ENCODE measurements at regions not wholly inside any gene's neighbourhood (a gene's known extent, or its start where the extent isn't known, plus 50 kb on each side); places are given as distances from the start of the nearest gene placed in this dataset.

- DNase-seq: no peak
These were observed 868.0 kb downstream of the SLITRK6 start for GRCh38 chr13:84931264-84931663.

GRCh38 chr13:84927442-84928169, 871.6 kb downstream of the SLITRK6 start:
- DNase-seq: no peak

GRCh38 chr13:84925443-84925842, 873.8 kb downstream of the SLITRK6 start:
- no peak for DNase-seq

GRCh38 chr13:84923831-84924230, 875.4 kb downstream of the SLITRK6 start:
- no peak for DNase-seq

DNA sequence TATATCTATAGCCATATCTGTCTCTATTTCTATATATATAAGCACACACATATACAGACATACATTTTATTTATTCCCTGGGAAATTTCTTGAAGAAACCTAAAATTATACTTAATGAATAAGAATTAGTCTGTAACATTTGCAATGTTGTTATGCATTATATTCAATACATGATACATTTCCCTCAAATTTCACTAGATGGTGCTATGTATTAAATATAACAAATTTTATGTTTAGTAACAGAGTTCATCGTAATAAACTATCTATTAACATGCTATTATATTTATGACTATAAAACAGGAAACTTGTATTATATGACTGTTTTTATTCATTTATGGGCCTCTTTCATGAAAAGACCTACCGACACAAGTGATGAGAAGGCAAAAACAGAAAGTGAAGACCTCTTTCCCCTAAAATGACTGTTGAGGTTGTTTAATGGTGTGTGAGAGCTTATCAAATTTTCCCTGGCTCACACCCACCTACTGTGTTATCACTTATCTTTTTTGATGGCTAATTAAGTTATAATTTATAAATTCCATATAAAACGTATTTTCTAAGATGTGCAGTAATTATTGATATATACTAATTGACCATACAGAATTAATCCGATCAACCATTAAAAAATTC, 881.9 kb downstream of the SLITRK6 start:
- no peak for DNase-seq

GRCh38 chr13:84912720-84913119, 886.5 kb downstream of the SLITRK6 start:
- no peak for DNase-seq

GRCh38 chr13:84910423-84910822, 888.8 kb downstream of the SLITRK6 start:
- DNase-seq: no peak

DNA sequence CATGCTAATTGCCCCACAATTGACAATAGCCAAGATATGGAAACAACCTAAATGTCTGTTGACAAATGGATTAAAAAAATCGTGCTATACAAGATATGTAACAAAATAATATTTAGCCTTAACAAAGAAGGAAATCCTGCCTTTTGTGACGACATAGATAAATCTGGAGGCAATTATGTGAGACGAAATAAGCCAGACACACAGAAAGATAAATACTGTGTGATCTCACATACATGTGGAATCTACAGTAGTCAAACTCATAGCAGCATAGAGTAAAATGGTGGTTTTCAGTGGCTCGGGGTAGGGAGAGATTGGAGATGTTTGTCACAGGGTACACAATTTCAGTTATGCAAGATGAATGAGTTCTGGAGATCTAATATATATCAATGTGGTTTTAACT, 895.8 kb downstream of the SLITRK6 start:
- no peak for DNase-seq

DNA sequence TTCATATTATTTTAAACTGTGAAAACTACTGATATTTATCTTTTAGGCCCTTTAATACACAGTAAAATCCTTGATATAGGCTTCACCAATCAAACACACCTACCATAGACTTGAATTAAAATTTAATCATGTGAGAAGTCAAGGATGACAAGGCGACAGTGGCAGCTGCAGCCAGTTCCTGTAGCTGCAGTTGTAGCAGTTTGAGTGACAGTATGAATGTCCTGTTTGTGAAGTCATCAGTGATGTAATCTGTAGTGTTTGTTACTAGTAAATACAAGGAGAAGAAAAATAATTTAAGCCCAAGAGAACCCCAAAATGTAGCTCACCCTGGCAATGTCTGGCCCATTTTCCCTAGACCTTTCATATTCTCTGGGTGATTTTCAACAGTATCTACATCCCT, 897.0 kb downstream of the SLITRK6 start:
- no peak for DNase-seq

- no peak for DNase-seq
These were observed 903.1 kb downstream of the SLITRK6 start for GRCh38 chr13:84896128-84896527.

DNA sequence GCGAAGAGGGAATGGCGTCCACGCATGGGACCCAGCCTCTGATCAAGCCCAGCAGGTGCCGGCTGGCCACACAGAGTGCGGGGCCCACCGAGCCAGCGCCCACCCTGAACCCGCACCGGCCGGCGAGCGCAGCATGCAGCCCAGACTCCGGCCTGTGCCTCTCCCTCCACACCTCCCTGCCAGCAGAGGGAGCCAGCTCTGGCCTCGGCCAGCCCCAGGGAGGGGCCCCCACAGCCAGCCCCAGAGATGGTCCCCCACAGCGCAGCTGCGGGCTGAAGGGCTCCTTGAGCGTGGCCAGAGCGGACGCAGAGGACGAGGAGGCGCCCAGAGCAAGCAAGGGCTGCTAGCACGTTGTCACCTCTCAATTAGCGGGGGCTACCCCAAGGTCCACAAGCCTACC, 904.5 kb downstream of the SLITRK6 start:
- DNase-seq: no peak

GRCh38 chr13:84885868-84886267, 913.4 kb downstream of the SLITRK6 start:
- no peak for DNase-seq

GRCh38 chr13:84873951-84874350, 925.3 kb downstream of the SLITRK6 start:
- DNase-seq: no peak

DNA sequence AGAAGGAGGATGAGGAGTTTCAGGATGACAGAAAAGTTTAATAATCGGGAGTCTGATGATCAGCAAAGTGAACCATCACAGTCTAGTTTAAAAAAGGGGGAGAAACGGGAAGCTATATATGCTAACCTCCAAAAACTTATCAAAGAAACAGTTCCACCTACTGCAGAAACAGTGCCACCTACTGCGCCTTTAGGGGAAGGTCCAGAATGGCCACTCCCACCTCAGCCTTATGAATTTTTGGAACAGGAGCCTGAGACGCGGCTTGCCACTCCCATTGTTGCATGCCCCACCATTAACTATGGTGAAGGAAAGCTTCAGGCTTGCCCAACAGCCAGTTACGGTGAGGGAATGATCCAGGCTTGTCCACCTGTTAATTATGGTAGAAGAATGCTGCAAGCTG, 929.0 kb downstream of the SLITRK6 start:
- no peak for DNase-seq

- no peak for DNase-seq
These were observed 932.0 kb downstream of the SLITRK6 start for GRCh38 chr13:84867246-84867645.

DNA sequence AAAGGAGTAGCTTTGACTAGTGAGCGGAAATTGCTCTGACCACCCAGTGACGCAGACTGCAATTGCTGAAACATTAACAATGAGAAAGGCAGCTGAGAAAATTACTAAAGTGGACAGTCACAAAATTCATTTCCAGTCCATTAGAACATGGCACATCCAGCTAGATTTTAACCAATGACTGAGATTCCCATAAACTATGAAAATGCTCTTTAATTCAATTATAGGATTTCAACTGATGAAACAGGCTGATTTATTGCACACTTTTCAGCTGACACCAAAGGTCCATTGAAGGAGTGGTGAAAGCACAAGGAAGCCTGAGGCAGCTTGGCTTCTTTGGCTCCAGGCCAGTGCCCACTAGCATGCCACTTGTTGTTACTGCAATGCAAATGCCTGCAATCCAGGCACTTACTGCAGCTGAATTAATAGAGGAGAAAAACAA, 933.4 kb downstream of the SLITRK6 start:
- DNase-seq: peak; percentile 34

DNA sequence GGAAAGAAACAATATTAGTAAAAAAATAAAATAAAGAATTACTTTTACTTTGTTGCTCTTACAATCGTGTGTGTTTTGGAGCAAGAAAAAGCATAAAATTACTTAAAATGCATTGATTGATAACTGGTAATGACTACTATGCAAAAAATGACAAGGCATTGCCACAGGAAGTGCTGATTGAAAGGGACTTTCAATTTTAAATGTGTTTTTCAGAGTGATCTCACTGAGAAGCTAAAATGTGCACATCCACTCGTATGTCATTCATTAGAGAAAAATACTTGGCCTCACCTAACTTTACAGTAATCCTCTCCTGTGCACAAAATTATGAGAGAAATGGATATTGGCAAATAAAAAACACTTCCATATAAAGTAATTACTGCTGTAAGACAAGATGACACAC, 934.9 kb downstream of the SLITRK6 start:
- DNase-seq: no peak

- no peak for DNase-seq
These were observed 952.1 kb downstream of the SLITRK6 start for GRCh38 chr13:84847107-84847506.

- no peak for DNase-seq
These were observed 953.2 kb downstream of the SLITRK6 start for GRCh38 chr13:84845907-84846619.

- peak; percentile 28 for DNase-seq
These were observed 954.7 kb downstream of the SLITRK6 start for GRCh38 chr13:84844473-84844872.

GRCh38 chr13:84843368-84843767, 955.9 kb downstream of the SLITRK6 start:
- no peak for DNase-seq

GRCh38 chr13:84834201-84834600, 951.9 kb upstream of the SLITRK1 start:
- no peak for DNase-seq

DNA sequence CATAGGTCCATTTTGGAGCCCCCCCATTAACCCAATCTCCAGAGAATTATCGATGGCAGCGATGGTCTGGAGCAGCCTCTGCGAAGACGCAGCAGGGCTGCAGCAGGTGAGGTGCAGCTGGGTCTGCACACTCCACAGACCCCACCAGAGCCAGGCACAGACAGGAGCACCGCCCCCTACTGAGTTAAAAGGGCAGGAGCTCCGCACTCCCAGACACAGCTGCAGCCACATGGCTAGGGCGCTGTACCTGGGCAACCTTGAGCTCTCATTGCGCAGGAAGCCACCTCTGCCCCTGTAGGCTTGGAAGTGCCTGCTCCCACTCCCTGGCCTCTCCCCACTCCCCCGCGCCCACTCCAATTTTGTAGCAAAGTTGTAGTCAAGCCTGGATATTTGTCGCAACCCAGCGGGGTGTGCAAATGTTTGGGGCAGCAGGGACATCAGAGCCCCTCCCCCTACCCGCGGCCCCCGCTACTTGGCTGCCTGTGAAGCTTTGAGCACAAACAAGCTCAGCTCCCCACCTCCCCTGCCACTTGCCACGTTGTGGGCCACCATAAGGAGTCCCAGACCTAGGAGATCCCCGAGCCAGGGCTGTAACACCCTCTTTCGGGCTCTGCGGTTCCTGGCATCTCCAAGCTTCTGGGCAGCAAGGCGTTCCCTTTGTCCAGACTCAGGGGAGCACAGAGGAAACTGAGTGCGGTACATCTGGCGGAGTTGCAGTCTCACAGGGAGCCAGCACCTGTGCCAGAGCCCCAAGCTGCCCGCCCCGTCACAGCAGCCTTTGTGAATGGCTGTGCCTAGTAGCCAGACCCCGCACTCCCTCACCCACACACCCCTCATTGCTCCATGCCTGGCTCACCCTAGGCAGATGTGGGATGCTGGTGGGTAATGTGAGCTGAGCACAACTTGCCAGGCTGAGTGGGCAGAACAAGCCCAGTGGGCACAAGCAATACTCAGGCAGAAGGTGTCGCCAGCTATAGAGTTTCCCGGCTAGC, 949.7 kb upstream of the SLITRK1 start:
- no peak for DNase-seq

Measured in NCI-H2107 (cell line).